GM23338 (cell line): ENCODE measurements at regions not wholly inside any gene's neighbourhood (a gene's known extent, or its start where the extent isn't known, plus 50 kb on each side); places are given as distances from the start of the nearest gene placed in this dataset.

ENCODE experiments used
- CREB1 ChIP-seq: fragments of 250-450 bp; sonication (Bioruptor Pico); IDR thresholded peaks from 2 replicates; pipeline ENCODE4 v1.5.0; 2020; ENCODE audit warnings: low read depth, mild to moderate bottlenecking, moderate library complexity
- EZH2 ChIP-seq: fragments of 200-600 bp; sonication (generic); IDR thresholded peaks from one replicate; pipeline ENCODE4 v1.8.0; 2017; ENCODE audit warnings: antibody characterized with exemption, mild to moderate bottlenecking, low read depth; ENCODE audit not compliant: unreplicated experiment
- EZH2phosphoT487 ChIP-seq: fragments of 200-600 bp; sonication (generic); IDR thresholded peaks from one replicate; pipeline ENCODE4 v1.8.1; 2018; ENCODE audit warnings: antibody characterized with exemption; ENCODE audit not compliant: unreplicated experiment
- JUNB ChIP-seq: IDR thresholded peaks from one replicate; pipeline ENCODE4 v1.6.1; 2016; ENCODE audit warnings: antibody characterized with exemption; ENCODE audit not compliant: unreplicated experiment
- POLR2AphosphoS5 ChIP-seq: IDR thresholded peaks from 2 replicates; pipeline ENCODE4 v1.6.1; 2016; ENCODE audit warnings: antibody characterized with exemption, low read depth
- STAT1 ChIP-seq: IDR thresholded peaks from one replicate; pipeline ENCODE4 v1.6.1; 2016; ENCODE audit warnings: antibody characterized with exemption; ENCODE audit not compliant: unreplicated experiment
- TF ChIP-seq, protein P1 (sequence below), 2 experiments: fragments of 200-600 bp in 1 of 2; sonication (generic) in 1 of 2; conservative IDR thresholded peaks; 2 replicates each; pipeline versions ENCODE4 v1.5.1 to v1.6.1; 2016 to 2017; ENCODE audit warnings: antibody characterized with exemption in 2 of 2, low read depth in 2 of 2, mild to moderate bottlenecking in 2 of 2, moderate library complexity in 1 of 2
- TF ChIP-seq, protein P2 (sequence below): IDR thresholded peaks from one replicate; pipeline ENCODE4 v1.6.1; 2018; ENCODE audit warnings: antibody characterized with exemption; ENCODE audit not compliant: unreplicated experiment
- TF ChIP-seq, protein P3 (sequence below): IDR thresholded peaks from 2 replicates; pipeline ENCODE4 v1.6.1; 2016; ENCODE audit warnings: antibody characterized with exemption

DNA sequence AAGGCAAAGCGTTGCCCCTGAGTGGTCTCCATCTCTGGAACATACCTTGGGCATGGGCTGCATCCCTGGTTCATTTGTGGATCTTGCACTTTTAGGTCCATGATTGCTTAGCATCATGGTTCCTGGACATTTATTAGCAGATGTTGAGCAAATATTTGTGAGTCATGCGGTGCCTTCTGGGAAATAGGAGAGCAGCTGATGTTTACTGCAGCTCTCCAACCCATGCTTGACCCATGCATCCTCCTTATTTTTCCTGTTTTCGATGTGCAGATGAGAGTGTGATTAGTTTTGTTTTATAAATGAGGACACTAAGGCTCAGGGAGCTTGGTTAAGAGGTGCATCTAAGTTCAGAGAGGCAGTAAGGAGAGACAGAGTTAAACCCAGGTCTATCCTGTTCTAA is 253.7 kb downstream of the ICE1 start:
- TF ChIP-seq EZH2 (no peak), JUNB (no peak), EZH2phosphoT487 (no peak), POLR2AphosphoS5 (no peak), CREB1 (no peak), STAT1 (no peak)
- TF ChIP-seq, protein P1, sequence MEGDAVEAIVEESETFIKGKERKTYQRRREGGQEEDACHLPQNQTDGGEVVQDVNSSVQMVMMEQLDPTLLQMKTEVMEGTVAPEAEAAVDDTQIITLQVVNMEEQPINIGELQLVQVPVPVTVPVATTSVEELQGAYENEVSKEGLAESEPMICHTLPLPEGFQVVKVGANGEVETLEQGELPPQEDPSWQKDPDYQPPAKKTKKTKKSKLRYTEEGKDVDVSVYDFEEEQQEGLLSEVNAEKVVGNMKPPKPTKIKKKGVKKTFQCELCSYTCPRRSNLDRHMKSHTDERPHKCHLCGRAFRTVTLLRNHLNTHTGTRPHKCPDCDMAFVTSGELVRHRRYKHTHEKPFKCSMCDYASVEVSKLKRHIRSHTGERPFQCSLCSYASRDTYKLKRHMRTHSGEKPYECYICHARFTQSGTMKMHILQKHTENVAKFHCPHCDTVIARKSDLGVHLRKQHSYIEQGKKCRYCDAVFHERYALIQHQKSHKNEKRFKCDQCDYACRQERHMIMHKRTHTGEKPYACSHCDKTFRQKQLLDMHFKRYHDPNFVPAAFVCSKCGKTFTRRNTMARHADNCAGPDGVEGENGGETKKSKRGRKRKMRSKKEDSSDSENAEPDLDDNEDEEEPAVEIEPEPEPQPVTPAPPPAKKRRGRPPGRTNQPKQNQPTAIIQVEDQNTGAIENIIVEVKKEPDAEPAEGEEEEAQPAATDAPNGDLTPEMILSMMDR (conservative IDR thresholded peaks at IDR 0.05; ENCODE audit: low read depth in 2 of 2), result no peak
- TF ChIP-seq, protein P2, sequence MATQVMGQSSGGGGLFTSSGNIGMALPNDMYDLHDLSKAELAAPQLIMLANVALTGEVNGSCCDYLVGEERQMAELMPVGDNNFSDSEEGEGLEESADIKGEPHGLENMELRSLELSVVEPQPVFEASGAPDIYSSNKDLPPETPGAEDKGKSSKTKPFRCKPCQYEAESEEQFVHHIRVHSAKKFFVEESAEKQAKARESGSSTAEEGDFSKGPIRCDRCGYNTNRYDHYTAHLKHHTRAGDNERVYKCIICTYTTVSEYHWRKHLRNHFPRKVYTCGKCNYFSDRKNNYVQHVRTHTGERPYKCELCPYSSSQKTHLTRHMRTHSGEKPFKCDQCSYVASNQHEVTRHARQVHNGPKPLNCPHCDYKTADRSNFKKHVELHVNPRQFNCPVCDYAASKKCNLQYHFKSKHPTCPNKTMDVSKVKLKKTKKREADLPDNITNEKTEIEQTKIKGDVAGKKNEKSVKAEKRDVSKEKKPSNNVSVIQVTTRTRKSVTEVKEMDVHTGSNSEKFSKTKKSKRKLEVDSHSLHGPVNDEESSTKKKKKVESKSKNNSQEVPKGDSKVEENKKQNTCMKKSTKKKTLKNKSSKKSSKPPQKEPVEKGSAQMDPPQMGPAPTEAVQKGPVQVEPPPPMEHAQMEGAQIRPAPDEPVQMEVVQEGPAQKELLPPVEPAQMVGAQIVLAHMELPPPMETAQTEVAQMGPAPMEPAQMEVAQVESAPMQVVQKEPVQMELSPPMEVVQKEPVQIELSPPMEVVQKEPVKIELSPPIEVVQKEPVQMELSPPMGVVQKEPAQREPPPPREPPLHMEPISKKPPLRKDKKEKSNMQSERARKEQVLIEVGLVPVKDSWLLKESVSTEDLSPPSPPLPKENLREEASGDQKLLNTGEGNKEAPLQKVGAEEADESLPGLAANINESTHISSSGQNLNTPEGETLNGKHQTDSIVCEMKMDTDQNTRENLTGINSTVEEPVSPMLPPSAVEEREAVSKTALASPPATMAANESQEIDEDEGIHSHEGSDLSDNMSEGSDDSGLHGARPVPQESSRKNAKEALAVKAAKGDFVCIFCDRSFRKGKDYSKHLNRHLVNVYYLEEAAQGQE, result no peak
- TF ChIP-seq, protein P3, sequence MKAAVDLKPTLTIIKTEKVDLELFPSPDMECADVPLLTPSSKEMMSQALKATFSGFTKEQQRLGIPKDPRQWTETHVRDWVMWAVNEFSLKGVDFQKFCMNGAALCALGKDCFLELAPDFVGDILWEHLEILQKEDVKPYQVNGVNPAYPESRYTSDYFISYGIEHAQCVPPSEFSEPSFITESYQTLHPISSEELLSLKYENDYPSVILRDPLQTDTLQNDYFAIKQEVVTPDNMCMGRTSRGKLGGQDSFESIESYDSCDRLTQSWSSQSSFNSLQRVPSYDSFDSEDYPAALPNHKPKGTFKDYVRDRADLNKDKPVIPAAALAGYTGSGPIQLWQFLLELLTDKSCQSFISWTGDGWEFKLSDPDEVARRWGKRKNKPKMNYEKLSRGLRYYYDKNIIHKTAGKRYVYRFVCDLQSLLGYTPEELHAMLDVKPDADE, result no peak
